Smooth muscle cell (in vitro differentiated cells): ENCODE measurements at regions not wholly inside any gene's neighbourhood (a gene's known extent, or its start where the extent isn't known, plus 50 kb on each side); places are given as distances from the start of the nearest gene placed in this dataset.
A peak's percentile ranks its signal among the peaks of the same experiment; 100 is the strongest.

Experiments
- DNase-seq: peaks from one replicate; lab custom pipeline; 2025; ENCODE audit not compliant: unreplicated experiment; lab: John Stamatoyannopoulos, UW
- H2AFZ ChIP-seq: fragments of 200-600 bp; sonication (generic); 2 replicates; pipeline ENCODE4 v1.6.0; 2016; ENCODE audit warnings: antibody characterized with exemption, low read depth, mild to moderate bottlenecking
- H3F3A ChIP-seq: fragments of 200-600 bp; sonication (generic); 2 replicates; pipeline ENCODE4 v1.6.0; 2017; ENCODE audit warnings: antibody characterized with exemption, low read depth
- H3K27ac ChIP-seq: fragments of 200-600 bp; sonication (generic); 2 replicates; pipeline ENCODE4 v1.5.1; 2016; ENCODE audit warnings: low read depth, mild to moderate bottlenecking
- H3K27me3 ChIP-seq: fragments of 200-600 bp; sonication (generic); 2 replicates; pipeline ENCODE4 v1.6.1; 2016; ENCODE audit warnings: low read depth, mild to moderate bottlenecking
- H3K36me3 ChIP-seq: fragments of 200-600 bp; sonication (generic); 2 replicates; pipeline ENCODE4 v1.5.1; 2016; ENCODE audit warnings: low read depth
- H3K4me1 ChIP-seq: fragments of 200-600 bp; sonication (generic); 2 replicates; pipeline ENCODE4 v1.5.1; 2016; ENCODE audit warnings: low read depth
- H3K4me2 ChIP-seq: fragments of 200-600 bp; sonication (generic); 2 replicates; pipeline ENCODE4 v1.6.0; 2016; ENCODE audit warnings: mild to moderate bottlenecking
- H3K4me3 ChIP-seq: fragments of 200-600 bp; sonication (generic); 2 replicates; pipeline ENCODE4 v1.5.1; 2016; ENCODE audit warnings: mild to moderate bottlenecking
- H3K79me2 ChIP-seq: fragments of 200-600 bp; sonication (generic); 2 replicates; pipeline ENCODE4 v1.6.0; 2016; ENCODE audit warnings: low read depth, mild to moderate bottlenecking
- H3K9ac ChIP-seq: fragments of 200-600 bp; sonication (generic); 2 replicates; pipeline ENCODE4 v1.6.0; 2016; ENCODE audit warnings: low read depth
- H3K9me3 ChIP-seq: fragments of 200-600 bp; sonication (generic); replicated peaks from 2 replicates; pipeline ENCODE4 v1.5.1; 2016; ENCODE audit warnings: low read depth
- H4K20me1 ChIP-seq: fragments of 200-600 bp; sonication (generic); 2 replicates; pipeline ENCODE4 v1.6.0; 2016; ENCODE audit warnings: low read depth
- CTCF ChIP-seq: fragments of 200-600 bp; sonication (generic); IDR thresholded peaks from 2 replicates; pipeline ENCODE4 v1.5.1; 2017; ENCODE audit warnings: borderline replicate concordance, mild to moderate bottlenecking, antibody characterized with exemption; ENCODE audit not compliant: insufficient read depth, poor library complexity, severe bottlenecking
- WGBS: methylation state at CpG from one replicate; pipeline ENCODE4 v1.1.7; 2016; ENCODE audit warnings: low lambda C conversion rate; 5-methylcytosine and 5-hydroxymethylcytosine counted together

GRCh38 chr17:12600349-12600748 is 65.3 kb upstream of the MYOCD start:
- no peak for TF ChIP-seq CTCF
- Histone ChIP-seq H3K4me3 (no peak overlapping the region), H3F3A (no peaks in the 10 kb centered on the region), H2AFZ (no peak overlapping the region), H3K36me3 (no peaks in the 10 kb centered on the region), H3K27ac (no peak overlapping the region), H3K4me1 (no peaks in the 10 kb centered on the region), H4K20me1 (no peaks in the 10 kb centered on the region), H3K79me2 (no peaks in the 10 kb centered on the region), H3K4me2 (no peak overlapping the region), H3K27me3 (no peaks in the 10 kb centered on the region), H3K9ac (no peak overlapping the region), H3K9me3 (no peaks in the 10 kb centered on the region)
- DNase-seq, result no peak
- WGBS, result 93% methylated on average over 2 of the region's 2 CpGs

GRCh38 chr17:12603566-12603965 is 62.1 kb upstream of the MYOCD start:
- Histone ChIP-seq H3K9me3 (no peaks in the 10 kb centered on the region), H3K4me3 (no peak overlapping the region), H3K27ac (no peak overlapping the region), H3K4me1 (no peaks in the 10 kb centered on the region), H3K36me3 (no peaks in the 10 kb centered on the region), H3K4me2 (no peak overlapping the region), H3F3A (no peaks in the 10 kb centered on the region), H2AFZ (no peak overlapping the region), H4K20me1 (no peaks in the 10 kb centered on the region), H3K79me2 (no peaks in the 10 kb centered on the region), H3K27me3 (no peaks in the 10 kb centered on the region), H3K9ac (no peak overlapping the region)
- no peak for DNase-seq
- no peak for TF ChIP-seq CTCF
- 82% methylated on average over 6 of the region's 6 CpGs for WGBS

- TF ChIP-seq CTCF, result no peak
- WGBS, result 86% methylated on average over 5 of the region's 5 CpGs
These were observed 60.5 kb upstream of the MYOCD start for GRCh38 chr17:12605222-12605621.

GRCh38 chr17:12613566-12613965 is 52.1 kb upstream of the MYOCD start:
- DNase-seq, result no peak

More at GRCh38 chr17:12605222-12605621, 60.5 kb upstream of the MYOCD start:
- H3K79me2 ChIP-seq, result no peaks in the 10 kb centered on the region
- no peak overlapping the region for H3K9ac ChIP-seq
- no peaks in the 10 kb centered on the region for H4K20me1 ChIP-seq
- H3F3A ChIP-seq, result no peaks in the 10 kb centered on the region
- H3K36me3 ChIP-seq, result no peaks in the 10 kb centered on the region
- no peaks in the 10 kb centered on the region for H3K9me3 ChIP-seq
- no peak overlapping the region for H2AFZ ChIP-seq
- H3K4me2 ChIP-seq, result no peak overlapping the region
- no peak for DNase-seq
- H3K4me3 ChIP-seq, result no peak overlapping the region
- no peak overlapping the region for H3K27ac ChIP-seq
- no peaks in the 10 kb centered on the region for H3K4me1 ChIP-seq
- no peaks in the 10 kb centered on the region for H3K27me3 ChIP-seq

More at GRCh38 chr17:12613566-12613965, 52.1 kb upstream of the MYOCD start:
- no peaks in the 10 kb centered on the region for H3K27me3 ChIP-seq
- H3K4me3 ChIP-seq, result no peak overlapping the region
- H3K9me3 ChIP-seq, result no peaks in the 10 kb centered on the region
- H3K4me2 ChIP-seq, result no peak overlapping the region
- no peaks in the 10 kb centered on the region for H3F3A ChIP-seq
- peak overlapping the region; percentile 32 for H2AFZ ChIP-seq
- H4K20me1 ChIP-seq, result no peaks in the 10 kb centered on the region
- no peak overlapping the region for H3K27ac ChIP-seq
- WGBS, result 35% methylated on average over 3 of the region's 3 CpGs
- no peaks in the 10 kb centered on the region for H3K4me1 ChIP-seq
- no peaks in the 10 kb centered on the region for H3K79me2 ChIP-seq
- H3K9ac ChIP-seq, result no peak overlapping the region
- TF ChIP-seq CTCF, result no peak
- no peaks in the 10 kb centered on the region for H3K36me3 ChIP-seq
